PFSK-1 (cell line): ENCODE measurements at regions not wholly inside any gene's neighbourhood (a gene's known extent, or its start where the extent isn't known, plus 50 kb on each side); places are given as distances from the start of the nearest gene placed in this dataset.

Source experiments
- SIN3A ChIP-seq: IDR thresholded peaks from 2 replicates; pipeline ENCODE4 v1.6.1; 2012; ENCODE audit warnings: mild to moderate bottlenecking, low read length, moderate library complexity, borderline replicate concordance; ENCODE audit not compliant: insufficient read depth
- TAF1 ChIP-seq: IDR thresholded peaks from 2 replicates; pipeline ENCODE4 v1.6.1; 2012; ENCODE audit warnings: low read length, control low read depth, borderline replicate concordance; ENCODE audit not compliant: insufficient read depth
- TF ChIP-seq, protein P1 (sequence below), 2 experiments: IDR thresholded peaks; 2 replicates each; pipeline versions ENCODE4 v1.6.1 to v1.8.0; 2011 to 2012; ENCODE audit warnings: low read depth in 2 of 2, low read length in 2 of 2, control low read depth in 1 of 2, inconsistent platforms in 1 of 2, mild to moderate bottlenecking in 1 of 2, moderate library complexity in 1 of 2; ENCODE audit not compliant: insufficient read depth in 1 of 2

DNA sequence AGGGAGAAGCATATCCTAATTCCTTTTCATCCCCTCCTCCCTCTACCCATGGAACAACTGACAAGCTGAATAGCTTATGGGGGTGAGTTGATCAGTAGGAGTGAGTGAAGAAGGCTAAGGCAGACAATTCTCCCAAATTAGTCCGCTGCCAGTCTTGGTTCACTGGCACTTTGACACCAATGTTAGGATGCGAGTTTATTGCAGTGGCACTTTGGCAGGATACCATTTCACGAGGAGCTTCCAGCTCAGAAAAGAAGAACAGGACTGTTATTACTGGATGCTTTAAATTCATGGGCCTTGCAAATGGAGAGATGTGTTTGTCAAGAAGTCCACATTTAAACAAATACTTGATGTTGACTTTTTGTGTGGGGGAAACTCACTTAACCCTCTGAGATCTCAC lies 427.6 kb downstream of the NR2F1-AS1 start:
- TF ChIP-seq SIN3A, result no peak
- TF ChIP-seq TAF1, result no peak
- TF ChIP-seq, protein P1, sequence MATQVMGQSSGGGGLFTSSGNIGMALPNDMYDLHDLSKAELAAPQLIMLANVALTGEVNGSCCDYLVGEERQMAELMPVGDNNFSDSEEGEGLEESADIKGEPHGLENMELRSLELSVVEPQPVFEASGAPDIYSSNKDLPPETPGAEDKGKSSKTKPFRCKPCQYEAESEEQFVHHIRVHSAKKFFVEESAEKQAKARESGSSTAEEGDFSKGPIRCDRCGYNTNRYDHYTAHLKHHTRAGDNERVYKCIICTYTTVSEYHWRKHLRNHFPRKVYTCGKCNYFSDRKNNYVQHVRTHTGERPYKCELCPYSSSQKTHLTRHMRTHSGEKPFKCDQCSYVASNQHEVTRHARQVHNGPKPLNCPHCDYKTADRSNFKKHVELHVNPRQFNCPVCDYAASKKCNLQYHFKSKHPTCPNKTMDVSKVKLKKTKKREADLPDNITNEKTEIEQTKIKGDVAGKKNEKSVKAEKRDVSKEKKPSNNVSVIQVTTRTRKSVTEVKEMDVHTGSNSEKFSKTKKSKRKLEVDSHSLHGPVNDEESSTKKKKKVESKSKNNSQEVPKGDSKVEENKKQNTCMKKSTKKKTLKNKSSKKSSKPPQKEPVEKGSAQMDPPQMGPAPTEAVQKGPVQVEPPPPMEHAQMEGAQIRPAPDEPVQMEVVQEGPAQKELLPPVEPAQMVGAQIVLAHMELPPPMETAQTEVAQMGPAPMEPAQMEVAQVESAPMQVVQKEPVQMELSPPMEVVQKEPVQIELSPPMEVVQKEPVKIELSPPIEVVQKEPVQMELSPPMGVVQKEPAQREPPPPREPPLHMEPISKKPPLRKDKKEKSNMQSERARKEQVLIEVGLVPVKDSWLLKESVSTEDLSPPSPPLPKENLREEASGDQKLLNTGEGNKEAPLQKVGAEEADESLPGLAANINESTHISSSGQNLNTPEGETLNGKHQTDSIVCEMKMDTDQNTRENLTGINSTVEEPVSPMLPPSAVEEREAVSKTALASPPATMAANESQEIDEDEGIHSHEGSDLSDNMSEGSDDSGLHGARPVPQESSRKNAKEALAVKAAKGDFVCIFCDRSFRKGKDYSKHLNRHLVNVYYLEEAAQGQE (IDR thresholded peaks at IDR 0.05; ENCODE audit: insufficient read depth in 1 of 2, low read depth in 2 of 2, low read length in 2 of 2), result no peak
